Lung (tissue), 11 donors: ENCODE measurements at regions not wholly inside any gene's neighbourhood (a gene's known extent, or its start where the extent isn't known, plus 50 kb on each side); places are given as distances from the start of the nearest gene placed in this dataset.

ENCODE experiments used
- ATAC-seq: fragments of 200-7000 bp; cut with Tn5 transposase; one replicate; pipeline ENCODE4 v1.9.1; 2020; ENCODE audit warnings: moderate number of reproducible peaks; ENCODE audit not compliant: insufficient read depth, low FRiP score
- DNase-seq, 3 donors: peaks; one replicate each; pipeline ENCODE4 v3.0.0-alpha.2; 2013 to 2017
- H3K27ac ChIP-seq, 2 donors: one replicate each; pipeline ENCODE4 v1.5.1; 2013; ENCODE audit warnings: mild to moderate bottlenecking in 2 of 2, moderate library complexity in 2 of 2, control low read depth in 1 of 2, inconsistent platforms in 1 of 2, low read depth in 1 of 2, low read length in 1 of 2
- H3K27me3 ChIP-seq, 3 donors: one replicate each; pipeline ENCODE4 v1.5.1; 2013; ENCODE audit warnings: low read length in 2 of 3; ENCODE audit not compliant: control insufficient read depth in 3 of 3, insufficient read depth in 3 of 3
- H3K36me3 ChIP-seq, 4 donors: one replicate each; pipeline ENCODE4 v1.5.1; 2013; ENCODE audit warnings: low read length in 4 of 4, mild to moderate bottlenecking in 1 of 4, moderate library complexity in 1 of 4; ENCODE audit not compliant: control insufficient read depth in 4 of 4, insufficient read depth in 4 of 4
- H3K4me1 ChIP-seq, 5 donors: one replicate each; pipeline ENCODE4 v1.5.1; 2013; ENCODE audit warnings: low read length in 5 of 5, mild to moderate bottlenecking in 2 of 5, moderate library complexity in 1 of 5; ENCODE audit not compliant: control insufficient read depth in 5 of 5, insufficient read depth in 5 of 5
- H3K4me3 ChIP-seq: one replicate; pipeline ENCODE4 v1.5.1; 2013; ENCODE audit warnings: mild to moderate bottlenecking, control low read depth, moderate library complexity
- H3K9ac ChIP-seq, 2 donors: one replicate each; pipeline ENCODE4 v1.5.1; 2013; ENCODE audit warnings: low read length in 2 of 2, control low read depth in 1 of 2; ENCODE audit not compliant: insufficient read depth in 1 of 2
- H3K9me3 ChIP-seq, 4 donors: one replicate each; pipeline ENCODE4 v1.5.1; 2013; ENCODE audit warnings: low read length in 3 of 4, mild to moderate bottlenecking in 1 of 4, moderate library complexity in 1 of 4; ENCODE audit not compliant: control insufficient read depth in 4 of 4, insufficient read depth in 3 of 4
- WGBS, 2 donors: extraction: QIAGEN DNeasy Blood & Tissue Kit; methylation state at CpG; one replicate each; pipeline ENCODE4 v1.1.7; 2013; 5-methylcytosine and 5-hydroxymethylcytosine counted together
- TF ChIP-seq, protein P1 (sequence below): IDR thresholded peaks from 2 replicates; pipeline ENCODE4 v1.5.1; 2012; ENCODE audit warnings: mild to moderate bottlenecking; ENCODE audit errors: control extremely low read depth, extremely low read depth
- donor health status: control.
- donor health status: control.
- donor health status: Bipolar disorder and iron deficiency.
- donor health status: healthy.
- donor health status: DM: yes; HTN: yes; CAD: no.

DNA sequence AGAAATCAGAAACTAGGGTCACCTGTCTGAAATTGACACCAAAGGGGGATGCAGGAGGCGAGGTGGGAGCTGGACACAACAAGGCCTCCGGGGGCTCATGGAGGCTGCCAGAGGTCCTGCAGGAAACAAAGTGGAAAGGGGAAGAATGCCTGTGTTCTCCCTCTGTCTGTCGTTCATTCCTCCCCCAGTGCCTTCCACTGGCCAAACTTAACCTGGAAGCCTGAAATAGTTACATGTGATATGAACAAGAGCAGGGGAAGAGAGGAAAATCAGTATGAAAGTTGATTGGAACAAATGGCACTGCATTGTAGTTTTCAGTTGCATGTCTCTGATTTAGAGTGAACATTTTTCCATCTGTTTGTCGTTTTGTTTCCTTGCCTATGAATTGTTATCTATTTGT lies 502.0 kb upstream of the CFAP20DC start:
- Histone ChIP-seq H3K36me3 (no peaks in the 10 kb centered on the region), H3K9me3 (no peaks in the 10 kb centered on the region), H3K4me3 (no peak overlapping the region), H3K27me3 (no peaks in the 10 kb centered on the region), H3K27ac (no peak overlapping the region), H3K9ac (no peak overlapping the region), H3K4me1 (no peaks in the 10 kb centered on the region)
- WGBS, 2 donors: 79 to 84% methylated on average over 4 of the region's 4 CpGs
- TF ChIP-seq, protein P1, sequence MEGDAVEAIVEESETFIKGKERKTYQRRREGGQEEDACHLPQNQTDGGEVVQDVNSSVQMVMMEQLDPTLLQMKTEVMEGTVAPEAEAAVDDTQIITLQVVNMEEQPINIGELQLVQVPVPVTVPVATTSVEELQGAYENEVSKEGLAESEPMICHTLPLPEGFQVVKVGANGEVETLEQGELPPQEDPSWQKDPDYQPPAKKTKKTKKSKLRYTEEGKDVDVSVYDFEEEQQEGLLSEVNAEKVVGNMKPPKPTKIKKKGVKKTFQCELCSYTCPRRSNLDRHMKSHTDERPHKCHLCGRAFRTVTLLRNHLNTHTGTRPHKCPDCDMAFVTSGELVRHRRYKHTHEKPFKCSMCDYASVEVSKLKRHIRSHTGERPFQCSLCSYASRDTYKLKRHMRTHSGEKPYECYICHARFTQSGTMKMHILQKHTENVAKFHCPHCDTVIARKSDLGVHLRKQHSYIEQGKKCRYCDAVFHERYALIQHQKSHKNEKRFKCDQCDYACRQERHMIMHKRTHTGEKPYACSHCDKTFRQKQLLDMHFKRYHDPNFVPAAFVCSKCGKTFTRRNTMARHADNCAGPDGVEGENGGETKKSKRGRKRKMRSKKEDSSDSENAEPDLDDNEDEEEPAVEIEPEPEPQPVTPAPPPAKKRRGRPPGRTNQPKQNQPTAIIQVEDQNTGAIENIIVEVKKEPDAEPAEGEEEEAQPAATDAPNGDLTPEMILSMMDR: no peak
- DNase-seq (no peak), ATAC-seq (no peak)

DNA sequence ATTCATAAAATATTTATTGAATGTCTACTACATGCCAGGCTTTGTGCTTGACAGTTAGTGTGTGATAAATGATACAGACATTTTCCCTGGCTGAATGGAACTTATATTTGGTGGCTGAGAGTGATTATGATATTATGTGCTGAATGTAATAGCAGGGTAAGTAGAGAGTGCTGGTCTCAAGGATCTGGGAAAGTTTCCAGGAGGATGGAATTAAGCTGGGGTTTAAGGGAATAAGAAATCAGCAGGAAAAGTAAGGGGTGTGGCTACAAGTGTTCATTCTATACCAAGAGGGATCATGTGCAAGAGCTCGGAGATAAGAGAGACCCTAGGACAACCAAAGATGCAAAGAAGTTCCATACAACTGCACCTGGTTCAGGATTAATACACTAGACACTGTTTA lies 500.1 kb upstream of the CFAP20DC start:
- no peak overlapping the region for H3K27ac ChIP-seq
- H3K27me3 ChIP-seq: no peaks in the 10 kb centered on the region
- no peak overlapping the region for H3K9ac ChIP-seq
- DNase-seq: peak in 1 of 3 donors; percentile 45
- H3K4me3 ChIP-seq: no peak overlapping the region
- TF ChIP-seq, protein P1: no peak
- ATAC-seq: no peak
- H3K4me1 ChIP-seq: peaks cover 0 to 3% (median 0%) of the 10 kb centered on the region in 5 donors
- H3K9me3 ChIP-seq: no peaks in the 10 kb centered on the region
- 33 to 82% methylated on average over 1 of the region's 1 CpG for WGBS, 2 donors
- no peaks in the 10 kb centered on the region for H3K36me3 ChIP-seq

DNA sequence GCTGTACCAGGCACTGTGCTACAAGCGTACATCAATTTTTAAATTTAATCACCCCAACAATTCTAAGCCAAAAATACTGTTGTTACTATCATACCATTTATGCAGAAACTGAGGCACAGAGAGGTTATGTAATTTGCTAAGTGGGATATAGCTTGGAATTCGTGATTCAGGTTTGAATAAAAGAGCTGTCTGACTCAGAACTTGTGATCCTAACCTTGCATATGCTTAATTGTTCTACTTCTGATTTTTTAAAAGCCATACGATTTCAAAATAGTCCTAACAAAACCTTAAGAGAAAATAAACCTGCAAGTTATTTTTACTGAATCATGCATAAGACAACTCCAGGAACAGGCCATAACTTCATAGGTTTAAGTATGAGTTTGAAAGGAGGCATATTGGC lies 498.0 kb upstream of the CFAP20DC start:
- no peaks in the 10 kb centered on the region for H3K36me3 ChIP-seq
- no peak overlapping the region for H3K4me3 ChIP-seq
- no peaks in the 10 kb centered on the region for H3K9me3 ChIP-seq
- H3K27me3 ChIP-seq: no peaks in the 10 kb centered on the region
- peaks cover 0 to 3% (median 0%) of the 10 kb centered on the region in 5 donors for H3K4me1 ChIP-seq
- no peak overlapping the region for H3K27ac ChIP-seq
- TF ChIP-seq, protein P1: no peak
- ATAC-seq: no peak
- DNase-seq: no peak
- H3K9ac ChIP-seq: no peak overlapping the region
- WGBS, 2 donors: 90 to 94% methylated on average over 3 of the region's 3 CpGs

DNA sequence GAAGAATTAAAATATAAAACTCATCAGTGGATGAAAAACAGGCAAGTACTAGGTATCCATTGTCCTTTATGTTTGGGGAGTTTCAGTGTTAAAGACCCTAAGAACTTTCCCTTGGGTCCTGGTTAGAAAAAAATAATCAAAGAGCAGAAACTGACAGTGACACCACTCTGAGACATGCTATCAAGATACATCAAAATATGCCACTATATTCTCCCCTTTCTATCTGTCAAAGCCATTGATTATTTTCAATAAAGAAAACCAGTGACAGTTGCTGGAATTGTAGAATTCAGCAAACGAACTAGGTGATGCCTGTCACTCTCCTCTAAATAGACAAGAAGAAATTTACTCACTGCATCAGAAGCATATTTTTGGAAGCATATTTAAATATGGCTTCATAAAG lies 496.7 kb upstream of the CFAP20DC start:
- H3K9ac ChIP-seq: no peak overlapping the region
- H3K27ac ChIP-seq: no peak overlapping the region
- TF ChIP-seq, protein P1: no peak
- H3K27me3 ChIP-seq: no peaks in the 10 kb centered on the region
- WGBS, 2 donors: 94 to 98% methylated on average over 1 of the region's 1 CpG
- no peak for DNase-seq
- no peaks in the 10 kb centered on the region for H3K36me3 ChIP-seq
- no peak for ATAC-seq
- no peak overlapping the region for H3K4me3 ChIP-seq
- H3K4me1 ChIP-seq: peaks cover 0 to 3% (median 0%) of the 10 kb centered on the region in 5 donors
- H3K9me3 ChIP-seq: no peaks in the 10 kb centered on the region
